Esophagus muscularis mucosa (tissue), 4 donors: ENCODE measurements at regions not wholly inside any gene's neighbourhood (a gene's known extent, or its start where the extent isn't known, plus 50 kb on each side); places are given as distances from the start of the nearest gene placed in this dataset.

Experiments used
- EP300 ChIP-seq: sonication (generic); formaldehyde crosslinking; IDR thresholded peaks from one replicate; pipeline ENCODE4 v1.6.1; 2017; ENCODE audit warnings: antibody characterized with exemption
- POLR2A ChIP-seq: fragments of 450-650 bp; IDR thresholded peaks from one replicate; pipeline ENCODE4 v1.6.1; 2017; ENCODE audit warnings: antibody characterized with exemption, moderate library complexity, mild to moderate bottlenecking, low read depth
- POLR2AphosphoS5 ChIP-seq, 2 donors: sonication (generic); formaldehyde crosslinking; IDR thresholded peaks; one replicate each; pipeline ENCODE4 v1.6.1; 2017; ENCODE audit warnings: antibody characterized with exemption in 2 of 2
- TF ChIP-seq, protein P1 (sequence below), 3 experiments: fragments of 200-600 bp in 2 of 3; fragments of 450-650 bp in 1 of 3; sonication (generic) in 2 of 3; IDR thresholded peaks; one replicate each; pipeline ENCODE4 v1.5.1; 2017 to 2019; ENCODE audit warnings: antibody characterized with exemption in 3 of 3, mild to moderate bottlenecking in 2 of 3, moderate library complexity in 1 of 3

DNA sequence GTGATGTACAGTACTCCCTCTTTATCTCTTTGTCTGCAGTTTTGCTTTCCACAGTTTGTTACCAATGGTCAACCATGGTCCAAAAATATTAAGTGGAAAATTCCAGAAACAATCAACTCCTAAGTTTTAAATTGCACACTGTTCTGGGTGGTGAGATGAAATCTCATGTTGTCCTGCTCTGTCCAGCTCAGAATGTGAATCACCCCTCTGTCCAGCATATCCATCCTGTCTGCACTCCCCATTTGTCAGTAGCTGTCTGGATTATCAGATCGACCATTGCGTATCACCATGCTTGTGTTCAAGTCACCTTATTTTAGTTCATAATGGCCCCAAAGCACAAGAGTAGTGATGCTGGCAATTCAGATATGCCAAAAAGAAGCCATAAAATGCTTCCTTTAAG lies 118.2 kb upstream of the PDE4B start:
- TF ChIP-seq, protein P1, sequence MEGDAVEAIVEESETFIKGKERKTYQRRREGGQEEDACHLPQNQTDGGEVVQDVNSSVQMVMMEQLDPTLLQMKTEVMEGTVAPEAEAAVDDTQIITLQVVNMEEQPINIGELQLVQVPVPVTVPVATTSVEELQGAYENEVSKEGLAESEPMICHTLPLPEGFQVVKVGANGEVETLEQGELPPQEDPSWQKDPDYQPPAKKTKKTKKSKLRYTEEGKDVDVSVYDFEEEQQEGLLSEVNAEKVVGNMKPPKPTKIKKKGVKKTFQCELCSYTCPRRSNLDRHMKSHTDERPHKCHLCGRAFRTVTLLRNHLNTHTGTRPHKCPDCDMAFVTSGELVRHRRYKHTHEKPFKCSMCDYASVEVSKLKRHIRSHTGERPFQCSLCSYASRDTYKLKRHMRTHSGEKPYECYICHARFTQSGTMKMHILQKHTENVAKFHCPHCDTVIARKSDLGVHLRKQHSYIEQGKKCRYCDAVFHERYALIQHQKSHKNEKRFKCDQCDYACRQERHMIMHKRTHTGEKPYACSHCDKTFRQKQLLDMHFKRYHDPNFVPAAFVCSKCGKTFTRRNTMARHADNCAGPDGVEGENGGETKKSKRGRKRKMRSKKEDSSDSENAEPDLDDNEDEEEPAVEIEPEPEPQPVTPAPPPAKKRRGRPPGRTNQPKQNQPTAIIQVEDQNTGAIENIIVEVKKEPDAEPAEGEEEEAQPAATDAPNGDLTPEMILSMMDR (IDR thresholded peaks at IDR 0.05) = no peak
- TF ChIP-seq POLR2AphosphoS5 (IDR thresholded peaks at IDR 0.05) (no peak), POLR2A (no peak), EP300 (no peak)
